Loucy (cell line): ENCODE measurements at regions not wholly inside any gene's neighbourhood (a gene's known extent, or its start where the extent isn't known, plus 50 kb on each side); places are given as distances from the start of the nearest gene placed in this dataset.

Experiments
- H2AFZ ChIP-seq: fragments of 200-600 bp; sonication (generic); 2 replicates; pipeline ENCODE4 v1.6.0; 2016; ENCODE audit warnings: antibody characterized with exemption, mild to moderate bottlenecking, low read length, moderate library complexity
- H3F3A ChIP-seq: fragments of 200-600 bp; 2 replicates; pipeline ENCODE4 v1.6.0; 2016; ENCODE audit warnings: antibody characterized with exemption, low read depth, mild to moderate bottlenecking
- H3K27me3 ChIP-seq: fragments of 200-600 bp; sonication (generic); 2 replicates; pipeline ENCODE4 v1.6.1; 2014; ENCODE audit warnings: low read length, mild to moderate bottlenecking; ENCODE audit not compliant: insufficient read depth, poor library complexity, severe bottlenecking
- H3K36me3 ChIP-seq: fragments of 200-600 bp; sonication (generic); 2 replicates; pipeline ENCODE4 v1.6.1; 2016; ENCODE audit warnings: low read length; ENCODE audit not compliant: insufficient read depth
- H3K4me1 ChIP-seq: fragments of 200-600 bp; sonication (generic); 2 replicates; pipeline ENCODE4 v1.5.1; 2014; ENCODE audit warnings: low read length, mild to moderate bottlenecking; ENCODE audit not compliant: insufficient read depth, poor library complexity, severe bottlenecking
- H3K4me2 ChIP-seq: fragments of 200-600 bp; sonication (generic); 2 replicates; pipeline ENCODE4 v1.6.0; 2014; ENCODE audit warnings: antibody characterized with exemption, low read length, low read depth, mild to moderate bottlenecking; ENCODE audit not compliant: poor library complexity, severe bottlenecking
- H3K4me3 ChIP-seq: fragments of 200-600 bp; sonication (generic); 2 replicates; pipeline ENCODE4 v1.5.1; 2014; ENCODE audit warnings: low read length, mild to moderate bottlenecking, mixed read lengths; ENCODE audit not compliant: poor library complexity, severe bottlenecking
- H3K79me2 ChIP-seq: fragments of 200-600 bp; sonication (generic); 2 replicates; pipeline ENCODE4 v1.6.1; 2014; ENCODE audit warnings: low read length; ENCODE audit not compliant: insufficient read depth
- H3K9ac ChIP-seq: fragments of 200-600 bp; sonication (generic); 2 replicates; pipeline ENCODE4 v1.6.0; 2014; ENCODE audit warnings: mild to moderate bottlenecking, low read depth, low read length, moderate library complexity; ENCODE audit not compliant: poor library complexity, severe bottlenecking
- H3K9me2 ChIP-seq: fragments of 200-600 bp; sonication (generic); replicated peaks from 2 replicates; pipeline ENCODE4 v1.6.1; 2016; ENCODE audit warnings: low read depth, low read length, mixed read lengths
- H3K9me3 ChIP-seq: fragments of 200-600 bp; sonication (generic); 2 replicates; pipeline ENCODE4 v1.6.1; 2014; ENCODE audit warnings: mild to moderate bottlenecking, antibody characterized with exemption, low read length, low read depth; ENCODE audit not compliant: insufficient read depth
- H4K20me1 ChIP-seq: fragments of 200-600 bp; sonication (generic); 2 replicates; pipeline ENCODE4 v1.6.0; 2014; ENCODE audit warnings: antibody characterized with exemption, low read length, mild to moderate bottlenecking; ENCODE audit not compliant: insufficient read depth, poor library complexity, severe bottlenecking
- EZH2phosphoT487 ChIP-seq: fragments of 200-600 bp; IDR thresholded peaks from 2 replicates; pipeline ENCODE4 v1.6.1; 2018; ENCODE audit warnings: antibody characterized with exemption, mild to moderate bottlenecking, moderate library complexity, borderline replicate concordance
- TF ChIP-seq, protein P1 (sequence below): fragments of 200-600 bp; sonication (generic); conservative IDR thresholded peaks from 2 replicates; pipeline ENCODE4 v1.5.1; 2014; ENCODE audit warnings: mild to moderate bottlenecking, antibody characterized with exemption, low read length

DNA sequence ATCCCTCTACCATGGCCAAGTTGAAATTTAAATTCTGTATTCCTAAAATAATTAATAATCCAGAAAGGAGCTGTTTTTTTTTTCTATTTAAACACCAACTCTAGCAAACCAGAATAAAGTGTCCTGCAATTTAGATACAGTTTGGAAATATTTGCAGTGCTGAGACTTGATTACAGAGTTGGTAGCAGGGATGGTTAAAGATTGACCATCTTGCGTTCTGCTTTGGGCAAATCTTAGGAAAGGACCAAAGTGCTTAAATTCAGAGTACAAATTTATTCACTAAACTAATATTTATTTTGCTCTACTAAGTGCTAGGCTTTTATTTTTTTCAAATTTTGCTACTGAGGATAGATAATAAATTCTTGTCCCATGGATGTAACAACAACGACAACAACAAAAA, 180.2 kb upstream of the AADAT start:
- Histone ChIP-seq H3K4me1 (no peaks in the 10 kb centered on the region), H3K79me2 (no peaks in the 10 kb centered on the region), H3K4me2 (no peak overlapping the region), H3K9ac (no peak overlapping the region), H3F3A (no peaks in the 10 kb centered on the region), H4K20me1 (no peaks in the 10 kb centered on the region), H3K27me3 (no peaks in the 10 kb centered on the region), H3K9me2 (no peaks in the 10 kb centered on the region), H2AFZ (no peak overlapping the region), H3K36me3 (no peaks in the 10 kb centered on the region), H3K4me3 (no peak overlapping the region), H3K9me3 (no peaks in the 10 kb centered on the region)
- TF ChIP-seq, protein P1, sequence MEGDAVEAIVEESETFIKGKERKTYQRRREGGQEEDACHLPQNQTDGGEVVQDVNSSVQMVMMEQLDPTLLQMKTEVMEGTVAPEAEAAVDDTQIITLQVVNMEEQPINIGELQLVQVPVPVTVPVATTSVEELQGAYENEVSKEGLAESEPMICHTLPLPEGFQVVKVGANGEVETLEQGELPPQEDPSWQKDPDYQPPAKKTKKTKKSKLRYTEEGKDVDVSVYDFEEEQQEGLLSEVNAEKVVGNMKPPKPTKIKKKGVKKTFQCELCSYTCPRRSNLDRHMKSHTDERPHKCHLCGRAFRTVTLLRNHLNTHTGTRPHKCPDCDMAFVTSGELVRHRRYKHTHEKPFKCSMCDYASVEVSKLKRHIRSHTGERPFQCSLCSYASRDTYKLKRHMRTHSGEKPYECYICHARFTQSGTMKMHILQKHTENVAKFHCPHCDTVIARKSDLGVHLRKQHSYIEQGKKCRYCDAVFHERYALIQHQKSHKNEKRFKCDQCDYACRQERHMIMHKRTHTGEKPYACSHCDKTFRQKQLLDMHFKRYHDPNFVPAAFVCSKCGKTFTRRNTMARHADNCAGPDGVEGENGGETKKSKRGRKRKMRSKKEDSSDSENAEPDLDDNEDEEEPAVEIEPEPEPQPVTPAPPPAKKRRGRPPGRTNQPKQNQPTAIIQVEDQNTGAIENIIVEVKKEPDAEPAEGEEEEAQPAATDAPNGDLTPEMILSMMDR, result no peak
- no peak for TF ChIP-seq EZH2phosphoT487

DNA sequence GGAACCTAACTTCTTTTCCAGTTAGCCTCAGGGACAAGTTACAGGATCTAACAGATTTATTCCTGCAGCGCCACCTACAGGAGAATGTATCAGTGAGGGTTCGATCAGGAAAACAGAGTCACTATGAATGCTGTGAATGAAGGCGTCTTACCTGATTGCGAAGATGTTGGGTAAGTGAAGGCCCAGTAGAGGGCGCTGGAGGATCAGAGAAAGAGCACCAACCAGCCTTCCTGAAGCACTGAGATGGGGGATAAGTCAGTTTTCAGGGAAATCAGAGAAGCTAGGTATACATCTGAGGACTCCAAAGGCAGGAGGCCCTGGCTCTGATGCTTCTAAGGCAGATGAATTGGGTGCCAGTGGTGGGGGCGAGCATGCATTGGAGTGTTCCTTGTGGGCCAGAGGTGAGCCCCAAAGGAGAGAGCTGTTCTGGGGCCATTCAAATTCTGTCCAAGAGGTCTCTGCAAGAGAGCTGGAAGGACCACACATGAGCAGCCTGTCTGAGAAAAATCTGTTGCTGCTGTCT, 169.9 kb upstream of the AADAT start:
- no peak overlapping the region for H3K4me2 ChIP-seq

DNA sequence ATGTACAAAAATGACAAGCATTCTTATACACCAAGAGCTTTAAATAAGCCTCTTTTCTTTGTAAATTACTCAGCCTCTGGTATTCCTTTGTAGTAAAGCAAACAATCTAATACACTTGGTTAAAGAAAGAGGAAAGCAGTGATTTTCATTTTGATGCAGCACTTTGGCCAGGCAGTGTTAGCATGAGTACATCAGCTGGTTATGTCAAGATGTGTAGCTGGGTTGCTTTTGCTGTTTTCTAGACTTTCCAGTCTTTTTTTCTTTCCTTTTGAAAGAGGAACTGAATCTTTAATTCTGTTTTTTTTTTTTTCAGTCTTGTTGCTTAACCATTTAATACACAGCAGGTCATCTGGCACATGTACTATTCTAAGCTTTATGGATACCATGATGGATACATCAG, 167.1 kb upstream of the AADAT start:
- TF ChIP-seq, protein P1, result no peak
- TF ChIP-seq EZH2phosphoT487, result no peak
- Histone ChIP-seq H3K36me3 (no peaks in the 10 kb centered on the region), H3K9me3 (no peaks in the 10 kb centered on the region), H3K9me2 (no peaks in the 10 kb centered on the region), H3F3A (no peaks in the 10 kb centered on the region), H3K27me3 (no peaks in the 10 kb centered on the region), H2AFZ (no peak overlapping the region), H3K4me1 (no peaks in the 10 kb centered on the region), H3K79me2 (no peaks in the 10 kb centered on the region), H3K4me3 (no peak overlapping the region), H4K20me1 (no peaks in the 10 kb centered on the region), H3K9ac (no peak overlapping the region), H3K4me2 (no peak overlapping the region)

More for the DNA sequence above, 169.9 kb upstream of the AADAT start:
- Histone ChIP-seq H3K27me3 (no peaks in the 10 kb centered on the region), H3K9me3 (no peaks in the 10 kb centered on the region), H3F3A (no peaks in the 10 kb centered on the region), H3K9me2 (no peaks in the 10 kb centered on the region), H3K4me1 (no peaks in the 10 kb centered on the region), H4K20me1 (no peaks in the 10 kb centered on the region), H2AFZ (peak overlapping the region; percentile 32), H3K79me2 (no peaks in the 10 kb centered on the region), H3K4me3 (no peak overlapping the region), H3K9ac (no peak overlapping the region), H3K36me3 (no peaks in the 10 kb centered on the region)
- TF ChIP-seq, protein P1, result peak; percentile 100
- TF ChIP-seq EZH2phosphoT487, result no peak
